NCI-H146 treated with DMSO at 0.1 percent for 48 hours (cell line): ENCODE measurements at regions not wholly inside any gene's neighbourhood (a gene's known extent, or its start where the extent isn't known, plus 50 kb on each side); places are given as distances from the start of the nearest gene placed in this dataset.

Experiments used
- DNase-seq: peaks from one replicate; lab custom pipeline; 2025; ENCODE audit not compliant: unreplicated experiment; lab: John Stamatoyannopoulos, UW

- DNase-seq, result no peak
These were observed 50.1 kb upstream of the BASP1 start for GRCh38 chr5:17167171-17167891.
